SJCRH30 (cell line): ENCODE measurements at regions not wholly inside any gene's neighbourhood (a gene's known extent, or its start where the extent isn't known, plus 50 kb on each side); places are given as distances from the start of the nearest gene placed in this dataset.

Source experiments
- DNase-seq, 2 experiments: peaks; one replicate each; pipeline ENCODE4 v3.0.0-alpha.2; 2015 to 2020
- H3K27ac ChIP-seq: fragments of 250-450 bp; sonication (Bioruptor Pico); 2 replicates; pipeline ENCODE4 v1.5.1; 2020; ENCODE audit warnings: mild to moderate bottlenecking, moderate library complexity
- H3K27me3 ChIP-seq: fragments of 250-450 bp; sonication (Bioruptor Pico); 2 replicates; pipeline ENCODE4 v1.5.1; 2020; ENCODE audit warnings: mild to moderate bottlenecking, moderate library complexity
- H3K36me3 ChIP-seq: fragments of 250-450 bp; sonication (Bioruptor Pico); 2 replicates; pipeline ENCODE4 v1.5.1; 2020; ENCODE audit warnings: mild to moderate bottlenecking, moderate library complexity
- H3K4me1 ChIP-seq: fragments of 250-450 bp; sonication (Bioruptor Pico); 2 replicates; pipeline ENCODE4 v1.5.1; 2020; ENCODE audit warnings: mild to moderate bottlenecking, moderate library complexity
- H3K4me3 ChIP-seq: fragments of 250-450 bp; sonication (Bioruptor Pico); 2 replicates; pipeline ENCODE4 v1.5.1; 2020; ENCODE audit warnings: mild to moderate bottlenecking, moderate library complexity
- H3K9me3 ChIP-seq: fragments of 250-450 bp; sonication (Bioruptor Pico); replicated peaks from 2 replicates; pipeline ENCODE4 v1.5.1; 2020; ENCODE audit warnings: mild to moderate bottlenecking, moderate library complexity

GRCh38 chr11:80542704-80543103 lies 1101.9 kb upstream of the TENM4 start:
- Histone ChIP-seq H3K36me3 (no peaks in the 10 kb centered on the region), H3K4me3 (no peak overlapping the region), H3K27ac (no peak overlapping the region), H3K9me3 (no peaks in the 10 kb centered on the region), H3K4me1 (no peaks in the 10 kb centered on the region), H3K27me3 (no peaks in the 10 kb centered on the region)
- no peak for DNase-seq

GRCh38 chr11:80538040-80538439 lies 1097.2 kb upstream of the TENM4 start:
- H3K27me3 ChIP-seq = no peaks in the 10 kb centered on the region
- H3K9me3 ChIP-seq = no peaks in the 10 kb centered on the region
- H3K4me1 ChIP-seq = no peaks in the 10 kb centered on the region
- no peaks in the 10 kb centered on the region for H3K36me3 ChIP-seq
- no peak overlapping the region for H3K4me3 ChIP-seq
- DNase-seq = no peak
- no peak overlapping the region for H3K27ac ChIP-seq

- H3K4me3 ChIP-seq = no peak overlapping the region
- DNase-seq = no peak
- no peaks in the 10 kb centered on the region for H3K9me3 ChIP-seq
- no peaks in the 10 kb centered on the region for H3K27me3 ChIP-seq
- H3K36me3 ChIP-seq = no peaks in the 10 kb centered on the region
- H3K27ac ChIP-seq = no peak overlapping the region
- H3K4me1 ChIP-seq = no peaks in the 10 kb centered on the region
These were observed 1092.6 kb upstream of the TENM4 start for GRCh38 chr11:80533463-80533862.

GRCh38 chr11:80532633-80533232 lies 1091.9 kb upstream of the TENM4 start:
- Histone ChIP-seq H3K27ac (no peak overlapping the region), H3K4me3 (no peak overlapping the region), H3K36me3 (no peaks in the 10 kb centered on the region), H3K4me1 (no peaks in the 10 kb centered on the region), H3K27me3 (no peaks in the 10 kb centered on the region), H3K9me3 (no peaks in the 10 kb centered on the region)
- DNase-seq = no peak

- Histone ChIP-seq H3K27ac (no peak overlapping the region), H3K4me3 (no peak overlapping the region), H3K9me3 (no peaks in the 10 kb centered on the region), H3K27me3 (no peaks in the 10 kb centered on the region), H3K4me1 (no peaks in the 10 kb centered on the region), H3K36me3 (no peaks in the 10 kb centered on the region)
- no peak for DNase-seq
These were observed 1088.9 kb upstream of the TENM4 start for GRCh38 chr11:80529726-80530125.

- H3K27ac ChIP-seq = no peak overlapping the region
- H3K4me1 ChIP-seq = no peaks in the 10 kb centered on the region
- no peak for DNase-seq
- no peak overlapping the region for H3K4me3 ChIP-seq
- H3K36me3 ChIP-seq = no peaks in the 10 kb centered on the region
- H3K27me3 ChIP-seq = no peaks in the 10 kb centered on the region
- no peaks in the 10 kb centered on the region for H3K9me3 ChIP-seq
These were observed 1085.0 kb upstream of the TENM4 start for GRCh38 chr11:80525663-80526405.

GRCh38 chr11:80524349-80524748 lies 1083.5 kb upstream of the TENM4 start:
- H3K4me1 ChIP-seq = no peaks in the 10 kb centered on the region
- no peak overlapping the region for H3K4me3 ChIP-seq
- no peaks in the 10 kb centered on the region for H3K36me3 ChIP-seq
- no peaks in the 10 kb centered on the region for H3K27me3 ChIP-seq
- no peak for DNase-seq
- H3K9me3 ChIP-seq = no peaks in the 10 kb centered on the region
- no peak overlapping the region for H3K27ac ChIP-seq

- no peaks in the 10 kb centered on the region for H3K36me3 ChIP-seq
- no peak overlapping the region for H3K4me3 ChIP-seq
- DNase-seq = no peak
These were observed 1082.2 kb upstream of the TENM4 start for GRCh38 chr11:80523057-80523456.

GRCh38 chr11:80521592-80521991 lies 1080.8 kb upstream of the TENM4 start:
- no peaks in the 10 kb centered on the region for H3K4me1 ChIP-seq
- no peak for DNase-seq
- no peak overlapping the region for H3K27ac ChIP-seq
- no peaks in the 10 kb centered on the region for H3K9me3 ChIP-seq
- H3K27me3 ChIP-seq = no peaks in the 10 kb centered on the region
- no peaks in the 10 kb centered on the region for H3K36me3 ChIP-seq
- H3K4me3 ChIP-seq = no peak overlapping the region

More at GRCh38 chr11:80523057-80523456, 1082.2 kb upstream of the TENM4 start:
- Histone ChIP-seq H3K9me3 (no peaks in the 10 kb centered on the region), H3K4me1 (no peaks in the 10 kb centered on the region), H3K27ac (no peak overlapping the region), H3K27me3 (no peaks in the 10 kb centered on the region)

GRCh38 chr11:80520507-80520887 lies 1079.7 kb upstream of the TENM4 start:
- H3K27me3 ChIP-seq = no peaks in the 10 kb centered on the region
- H3K9me3 ChIP-seq = no peaks in the 10 kb centered on the region
- no peak overlapping the region for H3K4me3 ChIP-seq
- H3K36me3 ChIP-seq = no peaks in the 10 kb centered on the region
- DNase-seq = no peak
- H3K4me1 ChIP-seq = no peaks in the 10 kb centered on the region
- H3K27ac ChIP-seq = no peak overlapping the region

- Histone ChIP-seq H3K4me3 (no peak overlapping the region), H3K4me1 (no peaks in the 10 kb centered on the region), H3K27ac (no peak overlapping the region), H3K9me3 (no peaks in the 10 kb centered on the region), H3K36me3 (no peaks in the 10 kb centered on the region), H3K27me3 (no peaks in the 10 kb centered on the region)
- no peak for DNase-seq
These were observed 1079.0 kb upstream of the TENM4 start for GRCh38 chr11:80519596-80520506.

GRCh38 chr11:80517701-80518100 lies 1076.9 kb upstream of the TENM4 start:
- DNase-seq = no peak
- no peak overlapping the region for H3K27ac ChIP-seq
- no peak overlapping the region for H3K4me3 ChIP-seq
- no peaks in the 10 kb centered on the region for H3K27me3 ChIP-seq
- H3K36me3 ChIP-seq = no peaks in the 10 kb centered on the region
- H3K4me1 ChIP-seq = no peaks in the 10 kb centered on the region
- no peaks in the 10 kb centered on the region for H3K9me3 ChIP-seq

- no peaks in the 10 kb centered on the region for H3K9me3 ChIP-seq
- H3K4me3 ChIP-seq = no peak overlapping the region
- no peaks in the 10 kb centered on the region for H3K36me3 ChIP-seq
- no peak overlapping the region for H3K27ac ChIP-seq
- H3K4me1 ChIP-seq = no peaks in the 10 kb centered on the region
- no peaks in the 10 kb centered on the region for H3K27me3 ChIP-seq
- no peak for DNase-seq
These were observed 1074.3 kb upstream of the TENM4 start for GRCh38 chr11:80515097-80515496.

GRCh38 chr11:80512491-80512890 lies 1071.7 kb upstream of the TENM4 start:
- Histone ChIP-seq H3K9me3 (no peaks in the 10 kb centered on the region), H3K36me3 (no peaks in the 10 kb centered on the region), H3K4me3 (no peak overlapping the region), H3K27ac (no peak overlapping the region), H3K4me1 (no peaks in the 10 kb centered on the region), H3K27me3 (no peaks in the 10 kb centered on the region)
- DNase-seq = no peak

GRCh38 chr11:80505771-80506170 lies 1064.9 kb upstream of the TENM4 start:
- DNase-seq = no peak
- H3K27ac ChIP-seq = no peak overlapping the region
- H3K9me3 ChIP-seq = no peaks in the 10 kb centered on the region
- H3K27me3 ChIP-seq = no peaks in the 10 kb centered on the region
- H3K36me3 ChIP-seq = no peaks in the 10 kb centered on the region
- no peak overlapping the region for H3K4me3 ChIP-seq
- H3K4me1 ChIP-seq = no peaks in the 10 kb centered on the region
